ENCODE measurements at regions not wholly inside any gene's neighbourhood (a gene's known extent, or its start where the extent isn't known, plus 50 kb on each side); places are given as distances from the start of the nearest gene placed in this dataset.
A peak's percentile ranks its signal among the peaks of the same experiment; 100 is the strongest.

- no peaks in the 10 kb centered on the region; the same call in 1 of the 2 replicates for H3K4me1 ChIP-seq (ENCODE audit: insufficient read depth, low read length)
- peak overlapping the region in 1 of 3 experiments; percentile 37; a peak in 2 of 7 replicates for H3K27ac Mint-ChIP-seq
- H4K91ac ChIP-seq (ENCODE audit: insufficient read length, low read depth, low read length) = no peak overlapping the region
- H2BK120ac ChIP-seq (ENCODE audit: low read depth, low read length, poor library complexity, severe bottlenecking) = no peak overlapping the region
- DNase-seq = no peak
- H3K9me3 ChIP-seq (ENCODE audit: control insufficient read depth, low read depth, low read length) = no peaks in the 10 kb centered on the region
- H3K56ac ChIP-seq (ENCODE audit: insufficient read length, low read depth, low read length) = no peak overlapping the region
- no peaks in the 10 kb centered on the region for H3K36me3 Mint-ChIP-seq (ENCODE audit: insufficient read depth in 1 of 3, low read depth in 3 of 3)
- H3K27ac ChIP-seq (ENCODE audit: insufficient read length, low read depth, low read length) = no peak overlapping the region
- H3K23ac ChIP-seq (ENCODE audit: insufficient read length, low read depth, low read length) = no peak overlapping the region
- H3K27me3 Mint-ChIP-seq (ENCODE audit: low read depth) = no peaks in the 10 kb centered on the region
- no peak overlapping the region for H2AK5ac ChIP-seq (ENCODE audit: insufficient read length, low read length)
- TF ChIP-seq CTCF (conservative IDR thresholded peaks at IDR 0.05) = no peak
- no peak overlapping the region for H2BK20ac ChIP-seq (ENCODE audit: low read depth, low read length, poor library complexity, severe bottlenecking)
- no peaks in the 10 kb centered on the region for H3K79me2 ChIP-seq (ENCODE audit: insufficient read depth, low read length)
- no peak overlapping the region for H2BK5ac ChIP-seq (ENCODE audit: insufficient read length, low read length)
- H3K4me2 ChIP-seq (ENCODE audit: insufficient read depth, insufficient read length, low read length) = no peak overlapping the region
- H4K20me1 ChIP-seq (ENCODE audit: control insufficient read depth, insufficient read depth, insufficient read length) = no peaks in the 10 kb centered on the region
- H4K8ac ChIP-seq (replicated peaks; ENCODE audit: insufficient read length, low read depth, low read length) = no peak overlapping the region
- WGBS (ENCODE audit: extremely low coverage, insufficient read length, low lambda C conversion rate) = no CpG with 5 or more reads among the region's 12 CpGs
- H3T11ph ChIP-seq (ENCODE audit: low read length) = no peak overlapping the region
- H2BK12ac ChIP-seq (ENCODE audit: insufficient read length, low read depth, low read length) = no peak overlapping the region
- no peaks in the 10 kb centered on the region for H3K27me3 ChIP-seq (ENCODE audit: insufficient read depth, low read length)
- H3K4me1 Mint-ChIP-seq = peaks cover 20 to 24% of the 10 kb centered on the region in 2 experiments
- H3K9me3 Mint-ChIP-seq = no peaks in the 10 kb centered on the region; a peak in 1 of 5 replicates
- H3K18ac ChIP-seq (ENCODE audit: insufficient read length, low read depth, low read length) = no peak overlapping the region
- H3K9ac ChIP-seq (ENCODE audit: extremely low read depth, insufficient read length, low read length) = no peak overlapping the region
- H3K4me3 Mint-ChIP-seq = no peak overlapping the region
- H3K14ac ChIP-seq (ENCODE audit: insufficient read depth, low read length) = no peak overlapping the region
- no peak overlapping the region for H2BK15ac ChIP-seq (ENCODE audit: low read depth, low read length)
- H3K79me1 ChIP-seq (ENCODE audit: insufficient read depth, low read depth, low read length, poor library complexity, severe bottlenecking) = no peaks in the 10 kb centered on the region
- no peak overlapping the region for H4K5ac ChIP-seq (ENCODE audit: insufficient read length, low read depth, low read length)
- no peaks in the 10 kb centered on the region for H3K23me2 ChIP-seq (ENCODE audit: insufficient read length, low read depth, low read length, poor library complexity, severe bottlenecking)
- no peak overlapping the region for H3K4ac ChIP-seq (ENCODE audit: low read depth, low read length)
- H2AFZ ChIP-seq (ENCODE audit: low read length) = no peak overlapping the region
These were observed 98.4 kb upstream of the STARD13 start for GRCh38 chr13:33383724-33384577.
